ENCODE measurements at regions not wholly inside any gene's neighbourhood (a gene's known extent, or its start where the extent isn't known, plus 50 kb on each side); places are given as distances from the start of the nearest gene placed in this dataset.

DNA sequence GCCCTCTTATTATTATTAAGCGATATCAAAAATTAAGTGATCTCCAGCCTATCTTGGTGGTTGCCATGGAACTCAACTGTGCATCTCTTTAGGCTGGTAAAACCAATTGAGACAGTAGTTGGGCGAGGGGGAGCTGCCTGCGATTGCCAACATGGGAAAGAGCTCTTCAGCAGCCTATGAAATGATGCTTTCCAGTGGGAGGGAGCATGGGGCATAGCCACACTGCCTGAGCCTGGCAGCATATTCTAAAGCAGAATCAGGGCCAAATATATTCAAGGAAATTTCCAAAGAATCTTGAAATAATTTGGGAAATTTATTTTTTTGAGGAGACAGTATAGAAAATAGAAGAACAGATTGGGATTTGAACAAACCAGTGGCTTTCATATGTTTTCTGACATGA lies 126.9 kb upstream of the DNAH14 start:
- Histone ChIP-seq H3K4me1 (no peaks in the 10 kb centered on the region), H3K27ac (no peak overlapping the region), H3K9me3 (no peaks in the 10 kb centered on the region), H3K27me3 (no peaks in the 10 kb centered on the region), H3K36me3 (no peaks in the 10 kb centered on the region), H3K4me3 (no peak overlapping the region)
- DNase-seq: no peak
- intact Hi-C loops (cut with DNase I): no loop called here
- WGBS, 2 donors: 59 to 85% methylated on average over 2 to 3 of the region's 3 CpGs
- no peak for TF ChIP-seq POLR2A (IDR thresholded peaks at IDR 0.05)
- TF ChIP-seq, protein P1, sequence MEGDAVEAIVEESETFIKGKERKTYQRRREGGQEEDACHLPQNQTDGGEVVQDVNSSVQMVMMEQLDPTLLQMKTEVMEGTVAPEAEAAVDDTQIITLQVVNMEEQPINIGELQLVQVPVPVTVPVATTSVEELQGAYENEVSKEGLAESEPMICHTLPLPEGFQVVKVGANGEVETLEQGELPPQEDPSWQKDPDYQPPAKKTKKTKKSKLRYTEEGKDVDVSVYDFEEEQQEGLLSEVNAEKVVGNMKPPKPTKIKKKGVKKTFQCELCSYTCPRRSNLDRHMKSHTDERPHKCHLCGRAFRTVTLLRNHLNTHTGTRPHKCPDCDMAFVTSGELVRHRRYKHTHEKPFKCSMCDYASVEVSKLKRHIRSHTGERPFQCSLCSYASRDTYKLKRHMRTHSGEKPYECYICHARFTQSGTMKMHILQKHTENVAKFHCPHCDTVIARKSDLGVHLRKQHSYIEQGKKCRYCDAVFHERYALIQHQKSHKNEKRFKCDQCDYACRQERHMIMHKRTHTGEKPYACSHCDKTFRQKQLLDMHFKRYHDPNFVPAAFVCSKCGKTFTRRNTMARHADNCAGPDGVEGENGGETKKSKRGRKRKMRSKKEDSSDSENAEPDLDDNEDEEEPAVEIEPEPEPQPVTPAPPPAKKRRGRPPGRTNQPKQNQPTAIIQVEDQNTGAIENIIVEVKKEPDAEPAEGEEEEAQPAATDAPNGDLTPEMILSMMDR (IDR thresholded peaks at IDR 0.05): no peak

DNA sequence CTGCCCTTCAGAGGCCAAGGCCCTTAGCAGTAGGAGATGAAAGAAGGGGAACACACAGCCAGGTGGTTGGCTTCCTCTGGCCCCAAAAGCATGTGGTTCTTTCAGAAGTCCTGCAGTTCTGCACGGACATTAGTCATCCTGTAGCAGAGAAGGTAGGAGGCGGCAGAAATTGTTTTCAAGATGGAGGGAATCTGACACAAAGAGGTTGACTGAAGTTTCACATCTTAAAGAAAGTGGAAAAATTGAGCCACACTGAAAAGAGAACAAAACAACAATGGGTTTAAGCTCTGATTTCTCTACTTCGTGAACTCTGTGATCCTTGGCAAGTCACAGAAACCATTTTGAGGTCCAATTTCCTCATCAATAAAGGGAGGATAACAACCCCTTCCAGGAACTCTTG lies 125.3 kb upstream of the DNAH14 start:
- TF ChIP-seq, protein P1 (IDR thresholded peaks at IDR 0.05): no peak
- no peak for TF ChIP-seq POLR2A (IDR thresholded peaks at IDR 0.05)
- no peaks in the 10 kb centered on the region for H3K27me3 ChIP-seq
- no peaks in the 10 kb centered on the region for H3K9me3 ChIP-seq
- H3K36me3 ChIP-seq: no peaks in the 10 kb centered on the region
- no peak overlapping the region for H3K27ac ChIP-seq
- H3K4me1 ChIP-seq: no peaks in the 10 kb centered on the region
- WGBS, 2 donors: 73 to 79% methylated on average over 3 of the region's 3 CpGs
- H3K4me3 ChIP-seq: no peak overlapping the region
- intact Hi-C loops (cut with DNase I): no loop called here
- DNase-seq: no peak

DNA sequence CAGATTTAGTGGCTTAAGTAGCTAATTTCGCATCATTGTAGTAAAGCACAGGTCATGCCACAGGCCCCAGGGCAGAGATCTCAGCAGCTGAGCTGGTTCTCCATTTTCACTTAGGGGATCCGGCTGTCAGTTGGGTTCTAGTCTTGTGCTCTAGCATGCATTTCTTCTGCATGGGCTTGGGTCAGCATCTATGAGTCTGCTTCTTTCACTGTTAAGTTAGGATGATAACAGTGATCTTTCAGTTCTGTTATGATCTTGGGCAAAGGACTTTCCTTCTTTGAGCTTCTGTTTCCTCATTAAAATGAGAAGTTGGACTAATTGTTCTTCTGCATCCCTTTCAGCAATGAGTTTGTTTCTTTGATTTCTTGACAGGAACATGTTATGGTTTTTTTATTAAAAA lies 123.6 kb upstream of the DNAH14 start:
- no peak for DNase-seq
- no peaks in the 10 kb centered on the region for H3K36me3 ChIP-seq
- intact Hi-C loops (cut with DNase I): no loop called here
- no peak overlapping the region for H3K4me3 ChIP-seq
- WGBS, 2 donors: 65 to 92% methylated on average over 2 of the region's 2 CpGs
- H3K4me1 ChIP-seq: no peaks in the 10 kb centered on the region
- no peaks in the 10 kb centered on the region for H3K27me3 ChIP-seq
- no peak overlapping the region for H3K27ac ChIP-seq
- no peak for TF ChIP-seq POLR2A (IDR thresholded peaks at IDR 0.05)
- TF ChIP-seq, protein P1 (IDR thresholded peaks at IDR 0.05): no peak
- no peaks in the 10 kb centered on the region for H3K9me3 ChIP-seq

DNA sequence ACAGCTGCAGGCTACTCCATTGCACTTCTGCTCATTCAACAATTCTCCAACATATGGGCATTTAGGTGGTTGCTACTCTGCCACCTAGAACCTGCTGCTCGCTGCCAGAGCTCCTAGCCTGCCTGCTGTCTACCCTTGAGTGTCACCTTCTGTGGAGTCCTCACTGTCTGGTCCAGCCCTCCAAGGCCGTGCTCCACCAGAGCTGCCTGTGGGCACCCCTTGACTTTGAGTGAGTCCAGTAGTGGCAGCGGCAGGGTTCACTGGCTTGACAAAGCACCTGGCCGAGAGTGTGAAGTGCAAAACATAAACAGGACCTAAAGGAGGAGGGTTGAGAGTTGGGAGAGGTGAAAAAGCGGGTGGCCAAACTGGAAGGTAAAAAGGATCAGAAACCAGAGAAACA lies 120.3 kb upstream of the DNAH14 start:
- TF ChIP-seq, protein P1 (IDR thresholded peaks at IDR 0.05): no peak
- TF ChIP-seq POLR2A (IDR thresholded peaks at IDR 0.05): no peak
- H3K9me3 ChIP-seq: no peaks in the 10 kb centered on the region
- intact Hi-C loops (cut with DNase I): no loop called here
- no peaks in the 10 kb centered on the region for H3K36me3 ChIP-seq
- H3K4me1 ChIP-seq: no peaks in the 10 kb centered on the region
- no peak for DNase-seq
- H3K4me3 ChIP-seq: no peak overlapping the region
- WGBS, 2 donors: 77 to 91% methylated on average over 4 of the region's 5 CpGs
- no peak overlapping the region for H3K27ac ChIP-seq
- H3K27me3 ChIP-seq: no peaks in the 10 kb centered on the region

DNA sequence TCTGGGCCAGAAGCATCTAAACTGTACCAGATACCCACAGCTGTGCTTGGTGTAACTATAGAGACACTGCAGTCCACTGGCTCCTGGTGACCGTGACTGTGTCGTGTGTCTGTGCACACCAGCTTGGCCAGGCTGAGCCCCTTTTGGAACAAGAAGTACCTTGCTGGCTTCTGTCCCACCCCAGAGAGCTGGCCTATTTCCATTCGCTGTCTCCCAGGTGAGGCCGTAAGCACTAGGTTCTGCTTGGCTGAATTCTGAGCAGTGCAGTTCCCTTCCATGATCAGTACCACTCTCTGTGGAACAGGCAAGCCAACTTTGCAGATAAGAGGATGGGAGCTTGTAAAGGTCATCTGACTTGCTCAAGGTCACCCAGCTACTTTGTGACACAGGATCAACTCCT lies 119.9 kb upstream of the DNAH14 start:
- DNase-seq: no peak
- Histone ChIP-seq H3K9me3 (no peaks in the 10 kb centered on the region), H3K27me3 (no peaks in the 10 kb centered on the region), H3K36me3 (no peaks in the 10 kb centered on the region), H3K4me1 (no peaks in the 10 kb centered on the region), H3K27ac (no peak overlapping the region), H3K4me3 (no peak overlapping the region)
- intact Hi-C loops (cut with DNase I): no loop called here
- WGBS, 2 donors: 90 to 94% methylated on average over 4 of the region's 4 CpGs
- no peak for TF ChIP-seq POLR2A (IDR thresholded peaks at IDR 0.05)
- TF ChIP-seq, protein P1 (IDR thresholded peaks at IDR 0.05): no peak
